ENCODE measurements at regions not wholly inside any gene's neighbourhood (a gene's known extent, or its start where the extent isn't known, plus 50 kb on each side); places are given as distances from the start of the nearest gene placed in this dataset.

DNA sequence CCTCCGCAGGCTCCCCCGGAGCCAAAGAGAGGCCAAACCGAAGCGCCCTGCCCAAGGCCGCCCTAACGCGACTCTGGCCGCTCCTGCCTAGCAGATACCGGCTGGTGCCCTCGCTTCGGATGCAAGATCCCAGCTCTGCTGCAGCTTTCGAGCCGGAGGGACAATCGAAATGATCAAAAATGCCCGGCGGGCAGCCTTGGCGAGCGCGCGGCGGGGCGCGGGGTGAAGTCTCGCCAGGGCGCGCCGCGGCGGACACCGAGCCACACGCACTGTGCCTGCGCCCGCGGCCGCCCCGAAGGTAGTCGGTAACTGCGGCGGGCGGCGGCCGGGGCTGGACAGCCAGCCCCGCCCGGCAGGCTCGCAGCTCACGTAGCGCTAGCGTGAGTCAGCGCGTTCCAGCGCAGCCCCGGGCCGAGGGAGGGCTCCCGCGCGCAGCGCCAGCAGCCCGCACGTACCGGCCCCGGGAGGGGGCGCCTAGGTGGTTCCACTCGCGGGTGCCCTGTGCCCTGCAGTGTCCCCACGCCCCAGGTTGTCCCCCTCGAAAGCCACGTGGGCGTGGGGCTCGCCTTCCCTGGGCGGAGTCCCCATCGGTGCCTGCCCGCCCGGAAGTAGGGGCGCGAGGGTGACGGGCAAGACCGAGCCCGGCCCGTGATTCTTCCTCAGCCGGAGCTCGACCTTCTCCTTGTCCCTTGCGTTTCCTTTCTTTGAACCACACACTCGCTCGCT, 109.2 kb upstream of the EGLN3 start (continued):
- TF ChIP-seq, protein P1, sequence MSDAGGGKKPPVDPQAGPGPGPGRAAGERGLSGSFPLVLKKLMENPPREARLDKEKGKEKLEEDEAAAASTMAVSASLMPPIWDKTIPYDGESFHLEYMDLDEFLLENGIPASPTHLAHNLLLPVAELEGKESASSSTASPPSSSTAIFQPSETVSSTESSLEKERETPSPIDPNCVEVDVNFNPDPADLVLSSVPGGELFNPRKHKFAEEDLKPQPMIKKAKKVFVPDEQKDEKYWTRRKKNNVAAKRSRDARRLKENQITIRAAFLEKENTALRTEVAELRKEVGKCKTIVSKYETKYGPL (CRISPR knock-in tag; IDR thresholded peaks at IDR 0.05), result no peak
- TF ChIP-seq, protein P2, sequence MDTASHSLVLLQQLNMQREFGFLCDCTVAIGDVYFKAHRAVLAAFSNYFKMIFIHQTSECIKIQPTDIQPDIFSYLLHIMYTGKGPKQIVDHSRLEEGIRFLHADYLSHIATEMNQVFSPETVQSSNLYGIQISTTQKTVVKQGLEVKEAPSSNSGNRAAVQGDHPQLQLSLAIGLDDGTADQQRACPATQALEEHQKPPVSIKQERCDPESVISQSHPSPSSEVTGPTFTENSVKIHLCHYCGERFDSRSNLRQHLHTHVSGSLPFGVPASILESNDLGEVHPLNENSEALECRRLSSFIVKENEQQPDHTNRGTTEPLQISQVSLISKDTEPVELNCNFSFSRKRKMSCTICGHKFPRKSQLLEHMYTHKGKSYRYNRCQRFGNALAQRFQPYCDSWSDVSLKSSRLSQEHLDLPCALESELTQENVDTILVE (CRISPR knock-in tag; IDR thresholded peaks at IDR 0.05), result peak; percentile 49
- TF ChIP-seq, protein P3, sequence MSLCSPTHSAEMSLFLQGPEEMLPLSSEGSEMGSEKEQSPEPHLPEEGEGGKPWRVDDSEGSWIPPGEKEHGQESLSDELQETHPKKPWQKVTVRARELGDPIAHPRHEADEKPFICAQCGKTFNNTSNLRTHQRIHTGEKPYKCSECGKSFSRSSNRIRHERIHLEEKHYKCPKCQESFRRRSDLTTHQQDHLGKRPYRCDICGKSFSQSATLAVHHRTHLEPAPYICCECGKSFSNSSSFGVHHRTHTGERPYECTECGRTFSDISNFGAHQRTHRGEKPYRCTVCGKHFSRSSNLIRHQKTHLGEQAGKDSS (CRISPR knock-in tag; IDR thresholded peaks at IDR 0.05; ENCODE audit: borderline replicate concordance, low read depth), result peak; percentile 76; the same call in 1 of the 2 replicates
- peak; percentile 73; the same call in 1 of the 2 replicates for TF ChIP-seq ZNF749 (CRISPR knock-in tag; IDR thresholded peaks at IDR 0.05; ENCODE audit: borderline replicate concordance)
- 0 out of 2 replicates have a peak, but pooled peaks have one; percentile 49 for TF ChIP-seq ZSCAN29 (CRISPR knock-in tag; conservative IDR thresholded peaks at IDR 0.05)
- TF ChIP-seq WIZ (CRISPR knock-in tag; IDR thresholded peaks at IDR 0.05), result no peak
- TF ChIP-seq, protein P4, sequence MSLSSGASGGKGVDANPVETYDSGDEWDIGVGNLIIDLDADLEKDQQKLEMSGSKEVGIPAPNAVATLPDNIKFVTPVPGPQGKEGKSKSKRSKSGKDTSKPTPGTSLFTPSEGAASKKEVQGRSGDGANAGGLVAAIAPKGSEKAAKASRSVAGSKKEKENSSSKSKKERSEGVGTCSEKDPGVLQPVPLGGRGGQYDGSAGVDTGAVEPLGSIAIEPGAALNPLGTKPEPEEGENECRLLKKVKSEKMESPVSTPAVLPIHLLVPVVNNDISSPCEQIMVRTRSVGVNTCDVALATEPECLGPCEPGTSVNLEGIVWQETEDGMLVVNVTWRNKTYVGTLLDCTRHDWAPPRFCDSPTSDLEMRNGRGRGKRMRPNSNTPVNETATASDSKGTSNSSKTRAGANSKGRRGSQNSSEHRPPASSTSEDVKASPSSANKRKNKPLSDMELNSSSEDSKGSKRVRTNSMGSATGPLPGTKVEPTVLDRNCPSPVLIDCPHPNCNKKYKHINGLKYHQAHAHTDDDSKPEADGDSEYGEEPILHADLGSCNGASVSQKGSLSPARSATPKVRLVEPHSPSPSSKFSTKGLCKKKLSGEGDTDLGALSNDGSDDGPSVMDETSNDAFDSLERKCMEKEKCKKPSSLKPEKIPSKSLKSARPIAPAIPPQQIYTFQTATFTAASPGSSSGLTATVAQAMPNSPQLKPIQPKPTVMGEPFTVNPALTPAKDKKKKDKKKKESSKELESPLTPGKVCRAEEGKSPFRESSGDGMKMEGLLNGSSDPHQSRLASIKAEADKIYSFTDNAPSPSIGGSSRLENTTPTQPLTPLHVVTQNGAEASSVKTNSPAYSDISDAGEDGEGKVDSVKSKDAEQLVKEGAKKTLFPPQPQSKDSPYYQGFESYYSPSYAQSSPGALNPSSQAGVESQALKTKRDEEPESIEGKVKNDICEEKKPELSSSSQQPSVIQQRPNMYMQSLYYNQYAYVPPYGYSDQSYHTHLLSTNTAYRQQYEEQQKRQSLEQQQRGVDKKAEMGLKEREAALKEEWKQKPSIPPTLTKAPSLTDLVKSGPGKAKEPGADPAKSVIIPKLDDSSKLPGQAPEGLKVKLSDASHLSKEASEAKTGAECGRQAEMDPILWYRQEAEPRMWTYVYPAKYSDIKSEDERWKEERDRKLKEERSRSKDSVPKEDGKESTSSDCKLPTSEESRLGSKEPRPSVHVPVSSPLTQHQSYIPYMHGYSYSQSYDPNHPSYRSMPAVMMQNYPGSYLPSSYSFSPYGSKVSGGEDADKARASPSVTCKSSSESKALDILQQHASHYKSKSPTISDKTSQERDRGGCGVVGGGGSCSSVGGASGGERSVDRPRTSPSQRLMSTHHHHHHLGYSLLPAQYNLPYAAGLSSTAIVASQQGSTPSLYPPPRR (CRISPR knock-in tag; IDR thresholded peaks at IDR 0.05; ENCODE audit: borderline replicate concordance), result no peak
- TF ChIP-seq ESRRA (CRISPR knock-in tag; IDR thresholded peaks at IDR 0.05; ENCODE audit: low read depth), result peak; percentile 74; the same call in 1 of the 2 replicates
- TF ChIP-seq HMG20A (CRISPR knock-in tag; IDR thresholded peaks at IDR 0.05; ENCODE audit: borderline replicate concordance), result no peak
- TF ChIP-seq MED1 (CRISPR knock-in tag; IDR thresholded peaks at IDR 0.05), result peak; percentile 81
- peak; percentile 90; the same call in 1 of the 2 replicates for TF ChIP-seq CAMTA2 (CRISPR knock-in tag; IDR thresholded peaks at IDR 0.05; ENCODE audit: borderline replicate concordance)
- TF ChIP-seq IKZF1 (IDR thresholded peaks at IDR 0.05), result no peak
- TF ChIP-seq STAG1 (CRISPR knock-in tag; IDR thresholded peaks at IDR 0.05), result peak; percentile 30
- peak; percentile 22; the same call in 1 of the 2 replicates for TF ChIP-seq ZNF629 (CRISPR knock-in tag; conservative IDR thresholded peaks at IDR 0.05)
- TF ChIP-seq ZSCAN25 (CRISPR knock-in tag; IDR thresholded peaks at IDR 0.05), result peak; percentile 83; the same call in 1 of the 2 replicates
- TF ChIP-seq, protein P5, sequence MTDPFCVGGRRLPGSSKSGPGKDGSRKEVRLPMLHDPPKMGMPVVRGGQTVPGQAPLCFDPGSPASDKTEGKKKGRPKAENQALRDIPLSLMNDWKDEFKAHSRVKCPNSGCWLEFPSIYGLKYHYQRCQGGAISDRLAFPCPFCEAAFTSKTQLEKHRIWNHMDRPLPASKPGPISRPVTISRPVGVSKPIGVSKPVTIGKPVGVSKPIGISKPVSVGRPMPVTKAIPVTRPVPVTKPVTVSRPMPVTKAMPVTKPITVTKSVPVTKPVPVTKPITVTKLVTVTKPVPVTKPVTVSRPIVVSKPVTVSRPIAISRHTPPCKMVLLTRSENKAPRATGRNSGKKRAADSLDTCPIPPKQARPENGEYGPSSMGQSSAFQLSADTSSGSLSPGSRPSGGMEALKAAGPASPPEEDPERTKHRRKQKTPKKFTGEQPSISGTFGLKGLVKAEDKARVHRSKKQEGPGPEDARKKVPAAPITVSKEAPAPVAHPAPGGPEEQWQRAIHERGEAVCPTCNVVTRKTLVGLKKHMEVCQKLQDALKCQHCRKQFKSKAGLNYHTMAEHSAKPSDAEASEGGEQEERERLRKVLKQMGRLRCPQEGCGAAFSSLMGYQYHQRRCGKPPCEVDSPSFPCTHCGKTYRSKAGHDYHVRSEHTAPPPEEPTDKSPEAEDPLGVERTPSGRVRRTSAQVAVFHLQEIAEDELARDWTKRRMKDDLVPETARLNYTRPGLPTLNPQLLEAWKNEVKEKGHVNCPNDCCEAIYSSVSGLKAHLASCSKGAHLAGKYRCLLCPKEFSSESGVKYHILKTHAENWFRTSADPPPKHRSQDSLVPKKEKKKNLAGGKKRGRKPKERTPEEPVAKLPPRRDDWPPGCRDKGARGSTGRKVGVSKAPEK (CRISPR knock-in tag; IDR thresholded peaks at IDR 0.05; ENCODE audit: borderline replicate concordance), result peak; percentile 47; the same call in 1 of the 2 replicates
- no peak for TF ChIP-seq LCORL (IDR thresholded peaks at IDR 0.05)
- peak; percentile 90 for TF ChIP-seq LCORL (CRISPR knock-in tag; IDR thresholded peaks at IDR 0.05)
- TF ChIP-seq ZMYM2 (CRISPR knock-in tag; IDR thresholded peaks at IDR 0.05), result no peak

Data from HepG2 (cell line).